ENCODE measurements at regions not wholly inside any gene's neighbourhood (a gene's known extent, or its start where the extent isn't known, plus 50 kb on each side); places are given as distances from the start of the nearest gene placed in this dataset.
"Not testable (repeated sequence)": the region's sequence is repeated elsewhere in the genome, so short reads cannot be mapped to it uniquely, and the experiment has no call there.

- no peaks in the 10 kb centered on the region for H3K4me1 ChIP-seq
- TF ChIP-seq CTCF (IDR thresholded peaks at IDR 0.05) = no peak
- H3K27ac ChIP-seq = no peak overlapping the region
- intact Hi-C loops (cut with DNase I) = no loop called here
- H3K9ac ChIP-seq (ENCODE audit: low read depth in 2 of 2, low read length in 2 of 2) = no peak overlapping the region
- H3K36me3 ChIP-seq = no peaks in the 10 kb centered on the region
- no peaks in the 10 kb centered on the region for H3K27me3 ChIP-seq
- H3K4me3 ChIP-seq = no peak overlapping the region
- DNase-seq = no peak
- no peaks in the 10 kb centered on the region for H3K9me3 ChIP-seq
These were observed 93.2 kb upstream of the GAS1 start for GRCh38 chr9:87040410-87041009.

- intact Hi-C loops (cut with DNase I); H3K36me3 ChIP-seq: not testable (repeated sequence)
These were observed 94.4 kb upstream of the GAS1 start for GRCh38 chr9:87041553-87042235.

GRCh38 chr9:87049929-87050608 lies 102.8 kb upstream of the GAS1 start:
- H3K9me3 ChIP-seq; H3K27me3 ChIP-seq; H3K4me1 ChIP-seq; H3K9ac ChIP-seq (ENCODE audit: low read depth in 2 of 2, low read length in 2 of 2); intact Hi-C loops (cut with DNase I); DNase-seq; H3K27ac ChIP-seq; H3K4me3 ChIP-seq; H3K36me3 ChIP-seq: not testable (repeated sequence)

More at GRCh38 chr9:87041553-87042235, 94.4 kb upstream of the GAS1 start:
- not testable (repeated sequence) for H3K9me3 ChIP-seq; H3K4me1 ChIP-seq; H3K9ac ChIP-seq (ENCODE audit: low read depth in 2 of 2, low read length in 2 of 2); H3K27ac ChIP-seq; H3K27me3 ChIP-seq; H3K4me3 ChIP-seq; DNase-seq

GRCh38 chr9:87054999-87055686 lies 107.8 kb upstream of the GAS1 start:
- no peaks in the 10 kb centered on the region for H3K36me3 ChIP-seq
- H3K4me3 ChIP-seq = no peak overlapping the region
- H3K9me3 ChIP-seq = no peaks in the 10 kb centered on the region
- no peaks in the 10 kb centered on the region for H3K27me3 ChIP-seq
- no peak for TF ChIP-seq CTCF (IDR thresholded peaks at IDR 0.05)
- H3K27ac ChIP-seq = no peak overlapping the region
- H3K9ac ChIP-seq (ENCODE audit: low read depth in 2 of 2, low read length in 2 of 2) = no peak overlapping the region
- no peaks in the 10 kb centered on the region for H3K4me1 ChIP-seq
- intact Hi-C loops (cut with DNase I) = no loop called here
- no peak for DNase-seq

GRCh38 chr9:87059772-87060171 lies 112.5 kb upstream of the GAS1 start:
- DNase-seq = no peak
- no peak overlapping the region for H3K9ac ChIP-seq (ENCODE audit: low read depth in 2 of 2, low read length in 2 of 2)

More at GRCh38 chr9:87059772-87060171, 112.5 kb upstream of the GAS1 start:
- intact Hi-C loops (cut with DNase I) = no loop called here
- Histone ChIP-seq H3K9me3 (no peaks in the 10 kb centered on the region), H3K27me3 (no peaks in the 10 kb centered on the region), H3K27ac (no peak overlapping the region), H3K4me1 (no peaks in the 10 kb centered on the region), H3K4me3 (no peak overlapping the region), H3K36me3 (no peaks in the 10 kb centered on the region)
- TF ChIP-seq CTCF (IDR thresholded peaks at IDR 0.05) = no peak
